Activated CD8-positive, alpha-beta memory T cell treated with anti-CD3 and anti-CD28 coated beads for 24 hours (primary cell): ENCODE measurements at regions not wholly inside any gene's neighbourhood (a gene's known extent, or its start where the extent isn't known, plus 50 kb on each side); places are given as distances from the start of the nearest gene placed in this dataset.

ENCODE experiments used
- DNase-seq: peaks from one replicate; pipeline ENCODE4 v3.0.0-alpha.2; 2020

- no peak for DNase-seq
Observed at GRCh38 chr1:199954699-199955098, 72.8 kb upstream of the NR5A2 start.

- DNase-seq: no peak
Observed at GRCh38 chr1:199955235-199955634, 72.3 kb upstream of the NR5A2 start.

- DNase-seq: no peak
Observed at GRCh38 chr1:199956005-199956404, 71.5 kb upstream of the NR5A2 start.

GRCh38 chr1:199959033-199959774 is 68.3 kb upstream of the NR5A2 start:
- no peak for DNase-seq

- no peak for DNase-seq
Observed at GRCh38 chr1:199959775-199960110, 67.8 kb upstream of the NR5A2 start.

- no peak for DNase-seq
Observed at GRCh38 chr1:199970125-199970524, 57.4 kb upstream of the NR5A2 start.

- DNase-seq: no peak
Observed at GRCh38 chr1:199976496-199977144, 50.9 kb upstream of the NR5A2 start.
